ENCODE measurements at regions not wholly inside any gene's neighbourhood (a gene's known extent, or its start where the extent isn't known, plus 50 kb on each side); places are given as distances from the start of the nearest gene placed in this dataset.

DNA sequence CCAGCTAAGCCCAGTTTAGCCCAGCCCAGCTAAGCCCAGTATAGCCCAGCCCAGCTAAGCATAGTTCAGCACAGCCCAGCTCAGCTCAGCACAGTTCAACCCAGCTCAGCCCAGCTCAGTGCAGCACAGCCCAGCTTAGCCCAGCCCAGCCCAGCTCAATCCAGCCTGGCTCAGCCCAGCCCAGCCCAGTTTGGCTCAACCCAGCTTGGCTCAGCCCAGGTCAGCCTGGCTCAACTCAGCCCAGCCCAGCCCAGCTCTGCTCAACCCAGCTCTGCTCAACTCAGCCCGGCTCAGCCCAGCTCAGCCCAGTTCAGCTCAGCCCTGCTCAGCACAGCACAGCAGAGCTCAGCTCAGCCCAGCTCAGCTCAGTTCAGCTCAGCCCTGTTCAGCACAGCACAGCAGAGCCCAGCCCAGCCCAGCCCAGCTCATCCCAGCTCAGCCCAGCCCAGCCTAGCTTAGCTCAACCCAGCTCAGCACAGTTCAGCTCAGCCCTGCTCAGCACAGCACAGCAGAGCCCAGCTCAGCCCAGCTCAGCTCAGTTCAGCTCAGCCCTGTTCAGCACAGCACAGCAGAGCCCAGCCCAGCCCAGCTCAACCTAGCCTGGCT, 330.9 kb downstream of the TMEM121 start:
- TF ChIP-seq, protein P1, sequence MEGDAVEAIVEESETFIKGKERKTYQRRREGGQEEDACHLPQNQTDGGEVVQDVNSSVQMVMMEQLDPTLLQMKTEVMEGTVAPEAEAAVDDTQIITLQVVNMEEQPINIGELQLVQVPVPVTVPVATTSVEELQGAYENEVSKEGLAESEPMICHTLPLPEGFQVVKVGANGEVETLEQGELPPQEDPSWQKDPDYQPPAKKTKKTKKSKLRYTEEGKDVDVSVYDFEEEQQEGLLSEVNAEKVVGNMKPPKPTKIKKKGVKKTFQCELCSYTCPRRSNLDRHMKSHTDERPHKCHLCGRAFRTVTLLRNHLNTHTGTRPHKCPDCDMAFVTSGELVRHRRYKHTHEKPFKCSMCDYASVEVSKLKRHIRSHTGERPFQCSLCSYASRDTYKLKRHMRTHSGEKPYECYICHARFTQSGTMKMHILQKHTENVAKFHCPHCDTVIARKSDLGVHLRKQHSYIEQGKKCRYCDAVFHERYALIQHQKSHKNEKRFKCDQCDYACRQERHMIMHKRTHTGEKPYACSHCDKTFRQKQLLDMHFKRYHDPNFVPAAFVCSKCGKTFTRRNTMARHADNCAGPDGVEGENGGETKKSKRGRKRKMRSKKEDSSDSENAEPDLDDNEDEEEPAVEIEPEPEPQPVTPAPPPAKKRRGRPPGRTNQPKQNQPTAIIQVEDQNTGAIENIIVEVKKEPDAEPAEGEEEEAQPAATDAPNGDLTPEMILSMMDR (IDR thresholded peaks at IDR 0.05), result no peak
- TF ChIP-seq POLR2A (IDR thresholded peaks at IDR 0.05), result no peak
